HTR-8/SVneo (cell line): ENCODE measurements at regions not wholly inside any gene's neighbourhood (a gene's known extent, or its start where the extent isn't known, plus 50 kb on each side); places are given as distances from the start of the nearest gene placed in this dataset.

Source experiments
- DNase-seq: peaks from one replicate; pipeline ENCODE4 v3.0.0; 2011; ENCODE audit warnings: low spot score, mixed read lengths; ENCODE audit not compliant: insufficient read length
- FAIRE-seq: peaks from 2 replicates; lab custom pipeline; 2011; peaks lifted over from hg19 to GRCh38; lab: Jason Lieb, UNC

DNA sequence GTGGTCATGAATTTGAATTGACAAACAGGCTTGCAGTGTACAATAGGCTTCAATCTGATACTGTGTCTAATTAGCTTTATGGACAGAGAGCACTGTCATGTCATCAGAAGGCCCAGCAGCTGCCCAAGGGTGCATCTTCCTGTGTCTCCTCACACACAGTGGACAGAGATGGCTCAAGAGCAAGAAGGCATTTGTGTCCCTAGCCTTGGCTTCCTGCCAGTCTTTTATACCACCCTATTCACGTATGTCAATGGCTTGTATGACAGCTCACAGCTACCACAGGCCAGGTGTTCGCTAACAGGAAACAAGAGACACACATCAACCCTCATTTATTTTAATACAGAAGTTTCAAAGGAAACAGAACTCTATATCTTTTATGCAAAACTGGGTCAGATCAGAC is 874.0 kb upstream of the AGA start:
- FAIRE-seq (no peak), DNase-seq (no peak)

DNA sequence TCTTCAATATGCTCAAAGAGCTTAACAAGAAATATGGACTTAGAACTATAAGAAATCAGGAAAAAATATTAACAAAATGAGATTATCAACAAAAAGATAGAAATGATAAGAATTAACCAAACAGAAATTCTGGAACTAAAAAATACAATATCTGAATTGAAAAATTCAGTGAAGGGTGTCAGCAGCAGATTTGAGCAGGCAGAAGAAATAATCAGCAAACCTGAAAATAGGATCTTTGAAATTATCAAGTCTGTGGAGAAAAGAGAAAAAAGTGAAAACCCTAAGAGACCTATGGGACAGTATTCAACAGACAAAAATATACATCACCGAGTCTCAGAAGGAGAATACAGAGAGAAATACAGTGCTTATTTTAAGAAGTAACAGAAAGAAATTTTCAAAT is 877.8 kb upstream of the AGA start:
- DNase-seq (no peak), FAIRE-seq (no peak)

DNA sequence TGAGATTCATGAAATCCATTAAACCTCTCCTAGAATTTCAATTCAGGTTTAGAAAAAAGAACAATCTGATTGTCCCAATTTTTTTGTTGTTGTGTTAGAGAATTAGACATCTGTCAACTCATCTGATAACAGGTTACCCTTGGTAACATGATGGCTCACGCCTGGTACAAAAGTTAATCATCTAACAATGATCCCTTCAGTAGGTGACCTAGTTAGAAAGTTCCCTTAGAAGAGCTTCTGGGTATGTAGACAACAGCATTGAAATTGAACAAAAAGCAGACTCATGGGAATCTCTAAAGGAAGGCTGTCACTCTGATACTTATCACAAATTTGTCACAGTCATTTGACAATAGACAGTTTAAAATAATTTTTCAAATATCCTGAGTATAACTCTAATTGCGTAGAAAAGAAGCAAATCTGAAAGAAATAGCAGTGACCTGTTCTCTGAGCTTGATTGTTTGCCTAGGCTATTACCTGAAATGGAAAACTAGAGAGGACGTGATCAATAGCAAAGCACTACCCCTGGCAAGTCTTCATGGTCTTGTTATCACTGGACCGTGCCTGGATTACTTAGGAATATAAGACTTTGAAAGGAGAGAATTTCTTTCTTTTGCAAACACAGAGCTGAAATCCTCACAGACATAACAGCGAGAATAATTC is 880.4 kb upstream of the AGA start:
- no peak for FAIRE-seq

DNA sequence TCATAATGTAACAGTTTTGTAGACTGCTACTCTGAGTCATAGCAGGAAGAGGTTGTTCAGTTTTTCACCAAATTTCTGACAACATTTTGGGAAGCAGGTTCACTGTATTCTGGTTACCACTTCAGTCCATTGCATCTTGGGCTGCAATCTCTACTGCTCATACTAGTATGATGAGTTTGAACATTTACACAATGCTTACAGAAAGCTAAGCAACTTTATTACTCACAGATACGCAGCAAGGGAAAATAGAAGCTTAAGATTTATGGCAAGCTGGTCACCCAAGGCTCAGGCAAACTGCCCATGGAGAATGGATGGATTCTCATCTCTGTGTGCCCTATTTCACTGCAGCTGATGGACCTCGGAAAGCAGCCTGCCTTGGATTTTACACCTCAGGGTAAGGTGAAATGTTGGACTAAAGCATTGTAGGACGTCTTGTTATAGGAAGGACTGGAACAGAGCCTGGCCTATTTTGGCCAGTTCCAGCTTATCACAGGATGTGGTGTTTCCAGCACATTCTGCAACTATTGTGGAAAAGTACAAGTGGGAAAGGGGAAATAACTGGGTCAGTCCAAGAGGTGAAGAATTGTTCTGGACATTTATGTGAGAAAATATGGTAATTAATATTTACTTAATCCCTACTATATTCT is 887.1 kb upstream of the AGA start:
- DNase-seq (no peak), FAIRE-seq (no peak)

More for the DNA sequence above, 880.4 kb upstream of the AGA start:
- no peak for DNase-seq

DNA sequence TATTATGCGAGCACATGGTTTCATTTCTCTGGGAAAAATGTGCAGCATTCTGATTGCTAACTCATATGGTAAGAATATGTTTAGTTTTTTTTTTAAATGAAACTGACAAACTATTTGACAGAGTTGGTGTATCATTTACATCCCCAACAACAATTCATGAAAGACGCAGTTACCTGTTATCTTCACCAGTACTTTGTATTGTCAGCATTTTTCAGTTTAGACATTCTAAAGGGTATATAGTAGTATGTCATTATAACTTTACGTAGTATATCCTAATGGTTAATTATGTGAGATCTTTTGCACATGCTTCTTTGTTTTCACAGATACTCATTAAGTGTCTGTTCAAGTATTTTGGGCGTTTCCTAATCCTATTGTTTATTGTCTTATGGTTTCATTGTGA is 891.1 kb upstream of the AGA start:
- DNase-seq (no peak), FAIRE-seq (no peak)

DNA sequence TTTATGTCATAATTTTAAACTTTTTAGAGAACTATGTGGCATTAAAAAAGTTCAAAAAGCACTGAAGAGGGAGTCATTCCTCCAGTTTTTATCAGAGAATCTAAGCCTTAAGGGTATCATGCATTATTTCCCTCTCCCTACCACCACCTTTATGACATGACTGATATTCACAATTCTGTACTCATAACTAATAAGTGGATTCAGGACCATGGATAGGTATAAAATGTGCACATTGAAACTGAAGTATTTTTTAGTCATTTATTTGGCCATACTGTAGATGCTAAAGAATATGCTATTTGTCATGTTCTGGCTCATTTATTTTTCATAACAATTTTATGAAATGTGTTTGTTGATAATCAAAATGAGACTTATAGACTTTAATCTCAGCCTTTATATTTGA is 897.5 kb upstream of the AGA start:
- DNase-seq = no peak
- no peak for FAIRE-seq

DNA sequence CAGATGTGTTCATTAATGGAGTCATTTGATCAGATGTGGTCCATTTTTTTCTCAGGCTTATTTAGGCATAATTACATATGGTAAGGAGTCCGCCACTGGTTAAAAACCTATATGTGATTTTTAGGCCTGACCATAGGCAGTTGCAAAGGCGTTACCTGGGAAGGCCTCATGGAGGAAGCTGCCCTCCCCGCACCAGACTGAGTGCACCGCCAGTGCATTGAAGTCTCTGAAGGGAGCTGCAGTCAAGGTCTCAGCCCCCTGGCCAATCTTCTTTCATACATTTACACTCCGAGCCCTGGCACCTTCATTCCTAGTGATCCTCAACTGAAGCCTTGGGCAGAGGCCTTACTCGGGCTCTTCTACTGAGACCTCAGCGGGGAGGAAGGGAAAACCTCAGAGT is 898.2 kb upstream of the AGA start:
- FAIRE-seq (no peak), DNase-seq (no peak)

DNA sequence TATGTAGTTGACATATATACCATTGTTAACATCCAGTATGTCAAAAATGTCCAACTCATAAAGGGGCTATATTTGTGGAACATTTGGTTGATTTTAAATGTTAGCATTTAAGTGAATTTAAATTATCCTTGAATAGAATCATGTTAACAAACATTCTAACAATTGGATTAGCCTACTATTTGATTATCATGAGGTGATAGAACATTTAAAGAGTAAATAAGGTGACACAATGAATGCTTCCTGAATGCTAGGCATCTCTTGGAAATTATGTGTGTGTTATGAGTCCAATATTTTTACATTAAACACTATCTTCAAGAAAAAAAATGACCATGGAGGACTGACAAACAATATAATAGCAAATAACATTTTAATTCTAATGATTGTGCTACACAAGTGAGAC is 901.9 kb upstream of the AGA start:
- no peak for FAIRE-seq

DNA sequence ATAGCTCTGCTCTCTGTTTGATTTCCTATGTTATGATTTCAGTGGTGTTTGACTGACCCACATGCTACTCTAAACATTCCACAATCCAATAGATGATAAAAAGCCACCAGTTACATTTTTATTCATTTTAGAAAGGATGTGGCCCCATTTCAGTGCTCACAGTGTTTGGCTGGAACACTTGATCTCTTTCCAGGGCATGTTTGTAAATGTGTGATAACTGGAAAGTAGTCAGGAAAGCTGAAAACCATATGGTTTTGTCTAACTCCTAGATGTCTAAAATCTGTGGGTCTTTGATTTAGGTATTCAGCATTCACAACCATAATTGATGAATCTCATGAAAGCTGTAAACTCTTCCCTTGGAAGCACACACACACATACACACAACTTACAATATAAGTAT is 904.9 kb upstream of the AGA start:
- no peak for FAIRE-seq

More for the DNA sequence above, 901.9 kb upstream of the AGA start:
- no peak for DNase-seq

DNA sequence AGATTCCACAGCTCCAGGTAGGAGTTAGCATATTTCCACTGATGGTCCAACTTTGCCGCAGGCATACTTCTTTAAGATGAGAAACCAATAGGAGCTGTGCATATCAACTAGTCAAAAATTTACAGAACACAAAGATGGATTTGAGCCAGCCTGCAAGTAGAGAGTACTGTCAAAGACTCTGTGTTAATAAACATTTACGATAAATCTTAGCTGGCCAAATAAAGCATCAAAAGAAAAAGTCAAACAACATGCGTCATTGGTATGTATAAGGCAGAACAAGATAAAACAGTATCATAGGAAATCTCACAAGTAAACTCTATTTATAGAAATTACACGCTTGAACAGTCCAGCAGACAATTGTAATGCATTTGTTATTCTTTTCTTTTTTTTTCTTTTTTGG is 907.4 kb upstream of the AGA start:
- FAIRE-seq (no peak), DNase-seq (no peak)

More for the DNA sequence above, 904.9 kb upstream of the AGA start:
- DNase-seq = no peak

DNA sequence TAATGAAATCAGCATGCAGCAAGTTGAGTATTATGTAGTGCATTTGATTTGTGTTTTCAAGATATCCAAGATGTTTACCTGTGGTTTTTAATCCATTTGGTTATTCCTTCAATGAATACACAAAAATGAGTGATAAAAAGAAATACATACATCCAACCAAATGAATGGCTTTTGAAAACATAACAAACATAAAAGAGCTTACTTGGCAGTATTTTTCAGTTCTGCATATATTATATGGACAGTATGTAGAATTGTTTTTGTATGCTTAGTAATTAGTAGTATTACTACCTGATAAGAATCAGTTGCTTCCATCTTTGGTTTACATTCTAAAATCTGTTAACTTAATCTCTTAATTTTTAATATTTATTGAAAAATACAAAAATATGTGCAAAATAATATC is 908.9 kb upstream of the AGA start:
- no peak for DNase-seq
- FAIRE-seq = no peak

DNA sequence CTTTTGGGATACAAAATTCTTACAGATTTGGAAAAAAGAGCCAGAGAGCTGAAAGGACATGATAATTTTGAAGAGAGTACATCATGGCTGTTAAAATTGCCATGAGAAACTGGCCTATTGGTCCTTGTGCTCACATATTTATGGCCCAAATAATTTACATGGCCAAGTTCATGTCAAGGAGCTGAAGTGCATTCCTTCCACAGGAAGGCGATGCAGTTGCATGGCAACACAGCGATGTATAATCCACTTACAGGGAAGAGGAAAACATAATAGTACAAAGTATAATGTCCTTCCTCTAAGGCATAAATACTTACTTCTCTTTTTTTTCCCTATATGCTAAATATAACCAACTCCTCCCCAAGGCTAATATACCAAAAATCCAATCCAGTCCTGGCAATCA is 914.5 kb upstream of the AGA start:
- DNase-seq (no peak), FAIRE-seq (no peak)

DNA sequence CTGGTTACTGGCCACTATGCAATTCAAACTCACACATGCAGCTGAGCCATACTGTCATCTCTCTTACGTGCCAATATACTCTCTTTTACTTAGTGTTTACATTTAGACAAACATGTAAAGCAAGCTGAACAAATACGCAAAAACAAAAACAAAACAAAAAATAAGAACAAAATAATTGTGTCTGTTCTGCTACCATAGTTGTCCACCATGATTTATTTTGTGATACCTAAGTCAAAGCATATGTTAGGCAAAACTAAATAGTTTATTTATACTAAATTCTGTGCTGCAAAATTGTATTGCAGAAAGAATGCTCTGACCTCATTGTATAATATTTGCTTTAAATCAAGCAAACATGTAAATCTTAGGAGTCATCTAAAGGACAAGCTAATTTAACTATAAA is 943.2 kb upstream of the AGA start:
- FAIRE-seq = no peak

DNA sequence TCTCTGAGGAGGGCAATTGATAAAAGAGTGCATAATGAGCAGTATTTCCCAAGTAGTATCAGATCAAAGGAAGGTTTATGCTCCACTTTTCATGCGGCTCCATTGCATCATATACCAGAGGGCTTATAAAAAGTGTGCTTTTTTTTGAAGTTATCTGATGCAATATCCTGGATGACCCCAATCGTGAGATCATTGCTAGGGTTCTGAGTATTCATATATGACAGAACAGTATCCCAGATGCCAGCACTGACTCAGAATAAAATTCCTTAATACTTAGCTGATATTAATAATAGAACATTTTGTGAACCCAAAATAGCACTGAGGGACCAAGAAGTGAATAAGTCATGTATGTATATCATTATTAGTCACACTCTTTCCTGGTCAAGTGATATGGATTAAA is 945.5 kb upstream of the AGA start:
- FAIRE-seq (no peak), DNase-seq (no peak)

More for the DNA sequence above, 943.2 kb upstream of the AGA start:
- no peak for DNase-seq

DNA sequence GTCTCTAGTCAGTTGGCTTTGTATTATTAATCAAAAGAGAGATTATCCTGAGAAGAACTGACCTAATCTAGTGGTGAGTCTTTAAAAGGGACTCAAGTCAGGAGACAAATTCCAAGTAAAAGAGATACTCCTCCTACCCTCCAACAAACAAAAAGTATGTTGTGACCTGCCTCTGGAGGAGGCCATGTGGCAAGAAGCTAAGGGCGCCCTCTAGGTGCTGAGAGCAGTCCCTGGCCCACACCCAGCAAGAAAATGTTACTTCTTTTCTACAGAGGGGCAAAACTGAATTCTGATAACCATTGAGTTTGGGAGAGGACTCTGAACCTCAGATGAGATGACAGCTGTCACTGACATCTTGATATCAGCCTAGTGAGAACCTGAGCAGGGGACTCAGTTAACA is 953.6 kb upstream of the AGA start:
- no peak for FAIRE-seq
- no peak for DNase-seq

DNA sequence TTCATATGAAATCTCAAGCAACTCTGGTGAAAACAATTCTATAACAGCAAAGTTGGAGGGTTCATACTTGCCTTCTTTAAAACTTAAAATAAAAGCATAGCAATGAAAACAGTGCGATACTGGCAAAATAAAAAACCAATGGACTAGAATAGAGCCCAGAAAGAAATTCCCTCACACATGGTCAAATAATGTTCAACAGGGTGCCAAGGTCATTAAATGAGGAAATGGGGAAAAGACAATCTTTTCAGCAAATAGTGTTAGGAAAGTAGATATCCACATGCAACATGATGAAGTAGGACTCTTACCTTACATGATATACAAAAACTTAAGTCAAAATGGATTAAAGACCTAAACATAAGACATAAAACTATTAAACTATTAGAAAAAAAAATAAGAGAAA is 970.2 kb upstream of the AGA start:
- DNase-seq (no peak), FAIRE-seq (no peak)

DNA sequence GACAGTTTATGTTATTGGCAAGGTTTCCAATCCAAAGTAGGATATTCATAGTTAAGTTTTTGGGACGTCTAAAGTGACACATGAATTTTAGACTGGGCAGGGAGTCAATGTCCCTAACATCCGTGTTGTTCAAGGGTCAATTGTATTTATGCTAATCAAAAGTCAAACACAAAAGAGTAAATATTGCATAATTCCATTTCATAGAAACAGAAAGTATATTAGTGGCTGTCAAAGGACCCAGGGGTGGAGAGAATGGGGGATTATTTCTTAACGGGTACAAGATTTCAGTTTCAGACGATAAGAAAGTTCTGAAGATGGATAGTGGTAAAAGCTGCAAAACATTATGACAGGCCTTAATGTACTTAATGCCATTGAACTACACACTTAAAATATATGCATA is 971.8 kb upstream of the AGA start:
- DNase-seq (no peak), FAIRE-seq (no peak)

DNA sequence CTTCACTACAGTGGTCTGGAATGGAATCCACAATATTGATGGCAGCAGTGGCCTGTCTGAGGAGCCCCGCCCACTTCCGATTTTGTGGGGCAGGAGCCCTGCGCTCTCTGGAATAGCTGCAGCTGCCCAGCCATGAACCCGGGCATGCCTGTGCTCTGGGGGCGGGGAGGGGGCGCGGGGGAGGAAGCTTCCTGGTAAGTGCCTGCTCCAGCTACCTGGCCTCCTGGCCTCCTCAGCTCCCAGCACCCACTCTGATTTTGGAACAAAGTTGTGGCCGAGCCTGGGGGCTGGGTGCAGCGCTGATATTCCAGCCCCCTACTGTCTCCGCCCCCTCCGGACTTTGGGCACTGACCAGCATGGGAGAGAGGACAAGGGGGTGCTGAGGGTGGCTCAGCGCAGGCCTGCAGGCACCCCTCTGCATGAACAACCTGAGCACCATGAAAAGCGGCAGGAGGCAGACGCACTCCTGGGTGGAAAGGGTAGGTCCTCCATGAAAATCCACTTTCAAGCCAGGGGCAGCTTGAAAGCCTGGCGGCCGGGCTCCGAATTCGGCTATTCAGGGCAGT is 972.7 kb upstream of the AGA start:
- DNase-seq (no peak), FAIRE-seq (no peak)

DNA sequence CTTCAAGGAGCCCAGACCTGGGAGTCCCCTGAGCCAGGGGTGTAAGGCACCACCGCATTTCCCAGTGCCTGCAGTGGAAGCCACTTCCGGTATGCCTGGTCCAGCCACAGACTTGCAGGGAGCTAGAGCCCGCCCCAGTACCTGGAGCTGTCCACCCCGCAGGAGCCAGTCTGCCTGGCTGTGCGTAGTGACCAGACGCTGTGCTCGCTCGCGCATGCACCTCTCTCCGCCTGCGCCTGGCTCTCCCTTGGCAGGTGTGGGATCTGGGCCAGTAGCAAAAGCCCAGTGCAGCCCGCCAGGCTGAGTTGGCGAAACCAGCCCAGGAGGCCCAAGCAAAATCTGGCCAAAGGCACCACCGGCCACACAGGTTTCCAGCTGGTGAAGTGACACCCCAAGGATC is 973.7 kb upstream of the AGA start:
- no peak for DNase-seq
- FAIRE-seq = no peak

DNA sequence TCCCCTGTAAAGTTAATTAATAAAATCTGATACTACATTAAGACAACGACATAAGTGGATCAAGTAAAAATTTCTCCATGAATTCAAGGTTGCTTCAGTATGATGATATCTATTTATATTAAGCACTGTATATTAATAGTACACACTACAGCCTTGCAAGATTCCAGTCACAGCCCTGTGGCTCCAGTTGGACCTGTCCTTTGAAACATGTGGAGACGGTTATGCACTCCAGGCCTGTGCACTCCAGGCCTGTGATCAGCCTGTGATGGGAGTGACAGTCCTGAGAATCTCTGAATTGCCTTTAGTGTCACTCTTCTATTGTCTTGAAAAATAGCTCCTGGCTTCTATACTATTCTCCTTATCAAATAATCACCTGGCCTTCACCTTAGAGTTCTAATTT is 981.1 kb upstream of the AGA start:
- FAIRE-seq (no peak), DNase-seq (no peak)

DNA sequence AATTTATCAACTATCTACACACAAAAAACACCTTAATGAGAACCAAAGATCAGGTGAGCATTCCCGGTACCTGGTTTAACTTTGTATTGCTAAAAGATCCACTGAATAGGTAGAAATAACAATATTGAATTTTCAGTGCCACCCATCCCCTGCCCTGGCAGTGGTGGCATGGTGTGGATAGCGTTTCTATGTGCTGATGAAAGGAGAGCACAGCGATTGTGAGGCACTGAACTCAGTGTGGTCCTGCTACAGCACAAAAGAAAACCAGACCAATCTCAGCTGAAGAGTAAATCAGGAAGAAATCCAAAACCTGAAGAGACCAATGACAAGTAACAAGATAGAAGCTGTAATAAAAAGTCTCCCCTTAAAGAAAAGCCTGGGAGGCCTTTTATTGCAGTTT is 984.6 kb upstream of the AGA start:
- DNase-seq (no peak), FAIRE-seq (no peak)

DNA sequence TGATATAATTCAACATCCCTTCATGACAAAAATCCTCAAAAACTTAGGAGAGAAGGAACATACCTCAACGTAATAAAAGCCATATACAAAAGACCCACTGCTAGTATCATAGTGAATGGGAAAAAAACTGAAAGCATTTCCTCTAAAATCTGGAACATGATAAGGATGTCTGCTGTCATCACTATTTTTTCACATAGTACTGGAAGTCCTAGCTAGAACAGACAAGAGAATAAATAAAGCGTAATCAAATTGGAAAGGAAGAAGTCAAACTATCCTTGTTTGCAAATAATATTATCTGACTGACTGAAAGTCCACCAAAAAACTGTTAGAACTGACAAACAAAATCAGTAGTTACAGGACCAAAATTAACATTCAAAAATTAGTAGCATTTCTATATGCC is 985.4 kb upstream of the AGA start:
- FAIRE-seq = no peak
- no peak for DNase-seq
